ENCODE measurements at regions not wholly inside any gene's neighbourhood (a gene's known extent, or its start where the extent isn't known, plus 50 kb on each side); places are given as distances from the start of the nearest gene placed in this dataset.

DNA sequence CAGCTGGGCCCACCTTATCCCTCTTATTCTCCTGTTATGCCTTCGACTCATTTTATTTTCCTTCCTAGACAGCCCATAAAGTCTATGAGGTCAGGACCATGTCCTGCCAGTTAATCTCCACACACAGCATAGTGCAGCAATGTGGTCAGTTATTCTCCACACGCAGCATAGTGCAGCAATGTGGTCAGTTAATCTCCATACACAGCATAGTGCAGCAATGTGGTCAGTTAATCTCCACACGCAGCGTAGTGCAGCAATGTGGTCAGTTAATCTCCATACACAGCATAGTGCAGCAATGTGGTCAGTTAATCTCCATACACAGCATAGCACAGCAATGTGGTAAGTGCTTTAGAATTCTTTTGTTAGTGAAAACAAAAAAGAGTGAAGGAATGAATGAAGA lies 77.8 kb downstream of the TEX36 start:
- Histone ChIP-seq H3K27ac (no peak overlapping the region), H3K36me3 (no peaks in the 10 kb centered on the region), H3K4me3 (no peak overlapping the region), H3K4me1 (no peaks in the 10 kb centered on the region), H3K9me3 (no peaks in the 10 kb centered on the region), H3K27me3 (no peaks in the 10 kb centered on the region)
- intact Hi-C loops (cut with DNase I; ENCODE audit: low total_unique reads) (no loop called here), in situ Hi-C loops (cut with MboI; ENCODE audit: low pct_ligation_motif_present in 1 of 4, low pct_unique_long_range_greater_than_20kb in 1 of 4, low sequenced_read_pairs in 3 of 4) (no loop called here)
- no peak for DNase-seq
- WGBS, 2 donors (ENCODE audit: low coverage in 1 of 2) = 67 to 87% methylated on average over 2 to 4 of the region's 4 CpGs
- TF ChIP-seq, protein P1, sequence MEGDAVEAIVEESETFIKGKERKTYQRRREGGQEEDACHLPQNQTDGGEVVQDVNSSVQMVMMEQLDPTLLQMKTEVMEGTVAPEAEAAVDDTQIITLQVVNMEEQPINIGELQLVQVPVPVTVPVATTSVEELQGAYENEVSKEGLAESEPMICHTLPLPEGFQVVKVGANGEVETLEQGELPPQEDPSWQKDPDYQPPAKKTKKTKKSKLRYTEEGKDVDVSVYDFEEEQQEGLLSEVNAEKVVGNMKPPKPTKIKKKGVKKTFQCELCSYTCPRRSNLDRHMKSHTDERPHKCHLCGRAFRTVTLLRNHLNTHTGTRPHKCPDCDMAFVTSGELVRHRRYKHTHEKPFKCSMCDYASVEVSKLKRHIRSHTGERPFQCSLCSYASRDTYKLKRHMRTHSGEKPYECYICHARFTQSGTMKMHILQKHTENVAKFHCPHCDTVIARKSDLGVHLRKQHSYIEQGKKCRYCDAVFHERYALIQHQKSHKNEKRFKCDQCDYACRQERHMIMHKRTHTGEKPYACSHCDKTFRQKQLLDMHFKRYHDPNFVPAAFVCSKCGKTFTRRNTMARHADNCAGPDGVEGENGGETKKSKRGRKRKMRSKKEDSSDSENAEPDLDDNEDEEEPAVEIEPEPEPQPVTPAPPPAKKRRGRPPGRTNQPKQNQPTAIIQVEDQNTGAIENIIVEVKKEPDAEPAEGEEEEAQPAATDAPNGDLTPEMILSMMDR (IDR thresholded peaks at IDR 0.05) = no peak
- TF ChIP-seq EP300 (IDR thresholded peaks at IDR 0.05; ENCODE audit: low read depth) (no peak), POLR2AphosphoS5 (IDR thresholded peaks at IDR 0.05) (no peak), POLR2A (IDR thresholded peaks at IDR 0.05) (no peak)

DNA sequence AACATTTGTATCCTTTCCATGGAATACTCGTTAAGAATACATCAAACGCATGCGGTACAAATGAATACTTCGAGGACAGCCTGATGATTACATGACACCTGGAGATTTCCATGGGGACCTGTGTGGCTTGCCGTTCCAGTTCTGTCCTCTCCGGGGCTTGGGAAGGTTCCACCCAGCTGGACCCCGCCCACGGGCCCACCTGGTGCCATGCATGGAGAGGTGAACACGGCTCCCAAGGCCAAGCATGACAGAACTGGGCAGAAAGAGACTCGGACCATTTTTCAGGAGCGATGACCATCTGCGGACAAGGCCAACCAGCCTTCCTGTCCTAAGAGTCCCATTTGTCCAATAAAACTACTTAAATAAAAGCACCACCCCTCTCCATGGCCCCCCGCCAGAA lies 80.1 kb downstream of the TEX36 start:
- Histone ChIP-seq H3K27me3 (no peaks in the 10 kb centered on the region), H3K4me3 (no peak overlapping the region), H3K9me3 (no peaks in the 10 kb centered on the region), H3K36me3 (no peaks in the 10 kb centered on the region), H3K4me1 (no peaks in the 10 kb centered on the region), H3K27ac (no peak overlapping the region)
- no peak for TF ChIP-seq POLR2AphosphoS5 (IDR thresholded peaks at IDR 0.05)
- no peak for TF ChIP-seq EP300 (IDR thresholded peaks at IDR 0.05; ENCODE audit: low read depth)
- TF ChIP-seq, protein P1 (IDR thresholded peaks at IDR 0.05) = no peak
- no peak for TF ChIP-seq POLR2A (IDR thresholded peaks at IDR 0.05)
- no peak for DNase-seq
- intact Hi-C loops (cut with DNase I; ENCODE audit: low total_unique reads) (no loop called here), in situ Hi-C loops (cut with MboI; ENCODE audit: low pct_ligation_motif_present in 1 of 4, low pct_unique_long_range_greater_than_20kb in 1 of 4, low sequenced_read_pairs in 3 of 4) (no loop called here)
- 81 to 83% methylated on average over 8 to 13 of the region's 13 CpGs for WGBS, 2 donors (ENCODE audit: low coverage in 1 of 2)

DNA sequence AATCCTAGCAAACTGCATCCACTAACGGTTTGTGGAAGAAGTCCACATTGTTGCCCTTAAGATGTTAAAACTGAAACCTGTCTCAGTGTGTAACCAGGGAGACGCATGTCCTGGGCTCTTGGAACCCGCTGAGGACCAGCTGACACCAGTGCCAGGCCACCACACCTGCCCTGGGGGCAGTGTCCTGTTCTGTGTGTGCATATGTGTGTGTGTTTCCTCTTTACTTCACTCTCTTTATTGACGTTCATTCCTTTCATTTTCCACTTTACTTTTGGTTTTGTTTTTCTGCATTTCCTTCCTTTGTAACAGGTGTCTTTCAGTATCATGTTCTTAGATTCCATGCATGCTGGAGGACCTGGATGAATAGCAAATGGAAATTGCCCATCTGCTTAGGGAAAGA lies 83.8 kb downstream of the TEX36 start:
- Histone ChIP-seq H3K4me3 (no peak overlapping the region), H3K27me3 (no peaks in the 10 kb centered on the region), H3K4me1 (no peaks in the 10 kb centered on the region), H3K36me3 (no peaks in the 10 kb centered on the region), H3K9me3 (peaks cover 10 to 12% of the 10 kb centered on the region in 2 donors), H3K27ac (no peak overlapping the region)
- no peak for DNase-seq
- in situ Hi-C loops (cut with MboI; ENCODE audit: low pct_ligation_motif_present in 1 of 4, low pct_unique_long_range_greater_than_20kb in 1 of 4, low sequenced_read_pairs in 3 of 4) (no loop called here), intact Hi-C loops (cut with DNase I; ENCODE audit: low total_unique reads) (no loop called here)
- 49 to 75% methylated on average over 1 to 4 of the region's 4 CpGs for WGBS, 2 donors (ENCODE audit: low coverage in 1 of 2)
- TF ChIP-seq, protein P1 (IDR thresholded peaks at IDR 0.05) = no peak
- TF ChIP-seq POLR2AphosphoS5 (IDR thresholded peaks at IDR 0.05) (no peak), EP300 (IDR thresholded peaks at IDR 0.05; ENCODE audit: low read depth) (no peak), POLR2A (IDR thresholded peaks at IDR 0.05) (no peak)

DNA sequence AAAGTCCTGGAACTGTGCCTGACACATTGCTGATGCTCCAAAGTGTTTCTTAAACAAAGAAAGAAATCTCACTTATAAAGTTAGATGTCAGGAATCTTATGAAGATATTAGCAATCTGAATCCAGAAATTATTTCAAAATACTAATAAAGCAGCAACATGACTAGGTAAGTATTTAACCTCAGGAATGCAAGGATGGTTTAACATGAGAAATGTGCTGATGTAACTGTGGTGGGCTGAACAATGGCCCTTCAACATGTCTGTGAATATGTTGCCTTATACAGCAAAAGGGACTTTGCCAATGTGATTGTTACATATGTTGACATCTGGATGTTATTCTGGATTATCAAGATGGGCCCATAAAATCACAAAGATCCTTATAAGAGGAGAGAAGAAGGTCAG lies 87.1 kb downstream of the TEX36 start:
- no peak for DNase-seq
- in situ Hi-C loops (cut with MboI; ENCODE audit: low pct_ligation_motif_present in 1 of 4, low pct_unique_long_range_greater_than_20kb in 1 of 4, low sequenced_read_pairs in 3 of 4) = no loop called here
- H3K36me3 ChIP-seq = no peaks in the 10 kb centered on the region
- TF ChIP-seq POLR2AphosphoS5 (IDR thresholded peaks at IDR 0.05) (no peak), EP300 (IDR thresholded peaks at IDR 0.05; ENCODE audit: low read depth) (no peak), POLR2A (IDR thresholded peaks at IDR 0.05) (no peak)
- TF ChIP-seq, protein P1 (IDR thresholded peaks at IDR 0.05) = no peak
- no peak overlapping the region for H3K27ac ChIP-seq
- peaks cover 10 to 12% of the 10 kb centered on the region in 2 donors for H3K9me3 ChIP-seq
- intact Hi-C loops (cut with DNase I; ENCODE audit: low total_unique reads) = no loop called here
- H3K27me3 ChIP-seq = no peaks in the 10 kb centered on the region
- no peak overlapping the region for H3K4me3 ChIP-seq
- no peaks in the 10 kb centered on the region for H3K4me1 ChIP-seq
